LHCN-M2 (cell line): ENCODE measurements at regions not wholly inside any gene's neighbourhood (a gene's known extent, or its start where the extent isn't known, plus 50 kb on each side); places are given as distances from the start of the nearest gene placed in this dataset.
"Not testable (repeated sequence)": the region's sequence is repeated elsewhere in the genome, so short reads cannot be mapped to it uniquely, and the experiment has no call there.

ENCODE experiments used
- DNase-seq: peaks from one replicate; pipeline ENCODE4 v3.0.0-alpha.2; 2012; ENCODE audit warnings: low read depth

DNA sequence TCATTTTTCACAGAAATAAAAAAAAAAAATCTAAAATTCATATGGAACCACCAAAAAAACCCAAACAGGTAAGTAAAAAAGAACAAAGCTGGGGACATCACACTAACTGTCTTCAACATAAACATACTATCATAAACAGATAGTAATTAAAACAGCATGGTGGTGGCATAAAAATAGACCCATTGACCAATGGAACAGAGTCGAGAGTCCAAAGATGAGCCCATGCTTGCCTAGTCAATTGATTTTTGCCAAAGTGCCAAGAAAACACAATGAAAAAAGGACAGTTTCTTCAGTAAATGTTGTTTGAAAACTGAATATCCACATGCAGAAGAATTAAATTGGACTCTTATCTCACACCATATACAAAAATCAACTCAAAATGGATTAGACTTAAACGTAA lies 513.2 kb upstream of the PHF14 start:
- no peak for DNase-seq

DNA sequence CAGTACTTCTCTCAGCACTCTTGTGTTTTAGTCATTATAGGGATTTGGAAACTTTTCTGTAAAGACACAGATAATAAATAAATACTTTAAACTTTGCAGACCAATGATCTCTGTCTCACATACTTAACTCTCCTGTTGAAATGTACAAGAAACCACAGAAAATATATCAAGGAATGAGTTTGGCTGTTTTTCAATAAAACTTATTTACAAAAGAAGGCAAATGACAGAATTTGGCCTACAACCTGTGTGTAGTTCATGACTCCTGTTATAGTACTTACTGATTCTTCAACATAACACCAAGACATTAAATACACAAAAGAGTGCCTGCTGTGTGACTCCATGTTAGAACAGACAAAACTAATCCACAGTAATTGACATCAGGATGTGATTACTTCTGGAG lies 510.0 kb upstream of the PHF14 start:
- DNase-seq = no peak

DNA sequence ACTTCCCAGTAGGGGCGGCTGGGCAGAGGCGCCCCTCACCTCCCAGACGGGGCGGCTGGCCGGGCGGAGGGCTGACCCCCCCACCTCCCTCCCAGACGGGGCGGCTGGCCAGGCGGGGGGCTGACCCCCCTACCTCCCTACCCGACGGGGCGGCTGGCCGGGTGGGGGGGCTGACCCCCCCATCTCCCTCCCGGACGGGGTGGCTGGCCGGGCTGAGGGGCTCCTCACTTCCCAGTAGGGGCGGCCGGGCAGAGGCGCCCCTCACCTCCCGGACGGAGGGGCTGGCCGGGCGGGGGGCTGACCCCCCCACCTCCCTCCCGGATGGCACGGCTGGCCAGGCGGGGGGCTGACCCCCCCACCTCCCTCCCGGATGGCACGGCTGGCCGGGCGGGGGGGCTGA lies 508.1 kb upstream of the PHF14 start:
- DNase-seq = not testable (repeated sequence)

DNA sequence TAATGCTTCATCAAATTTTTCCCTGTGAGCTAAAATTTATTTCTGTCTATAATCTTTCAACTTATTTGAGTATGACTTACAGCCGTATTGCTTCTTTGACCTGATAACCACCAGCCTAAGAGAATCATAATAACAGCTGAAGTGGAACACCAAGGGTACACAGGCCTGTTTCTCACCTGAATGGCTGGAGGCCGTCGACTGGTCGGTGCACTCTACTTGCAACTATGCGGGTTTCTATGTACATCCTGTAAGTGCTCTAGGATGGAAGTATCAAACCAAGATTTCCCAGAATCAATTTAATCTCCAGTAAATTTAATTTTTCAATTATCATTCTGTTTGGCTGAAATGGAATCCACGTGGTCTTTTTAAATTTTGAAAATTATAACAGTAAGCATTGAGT lies 504.8 kb upstream of the PHF14 start:
- DNase-seq = no peak

DNA sequence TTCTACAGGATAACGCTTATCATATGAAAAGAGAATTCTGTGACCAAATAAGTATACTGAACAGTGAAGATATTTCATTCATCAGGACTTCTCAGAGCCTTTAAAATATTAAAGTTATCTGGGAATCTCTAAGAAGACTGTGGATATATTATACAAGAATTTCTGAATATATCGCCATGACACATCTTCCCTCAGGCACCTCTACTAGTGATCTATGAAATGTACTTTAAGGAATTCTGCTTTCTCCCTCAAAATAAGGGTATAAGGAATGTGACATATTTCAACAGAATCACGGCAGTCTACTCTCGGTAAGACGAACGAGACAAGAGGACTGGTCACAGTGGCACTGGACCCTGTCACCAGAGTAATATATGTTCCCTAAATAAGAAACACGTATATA lies 504.2 kb upstream of the PHF14 start:
- no peak for DNase-seq

DNA sequence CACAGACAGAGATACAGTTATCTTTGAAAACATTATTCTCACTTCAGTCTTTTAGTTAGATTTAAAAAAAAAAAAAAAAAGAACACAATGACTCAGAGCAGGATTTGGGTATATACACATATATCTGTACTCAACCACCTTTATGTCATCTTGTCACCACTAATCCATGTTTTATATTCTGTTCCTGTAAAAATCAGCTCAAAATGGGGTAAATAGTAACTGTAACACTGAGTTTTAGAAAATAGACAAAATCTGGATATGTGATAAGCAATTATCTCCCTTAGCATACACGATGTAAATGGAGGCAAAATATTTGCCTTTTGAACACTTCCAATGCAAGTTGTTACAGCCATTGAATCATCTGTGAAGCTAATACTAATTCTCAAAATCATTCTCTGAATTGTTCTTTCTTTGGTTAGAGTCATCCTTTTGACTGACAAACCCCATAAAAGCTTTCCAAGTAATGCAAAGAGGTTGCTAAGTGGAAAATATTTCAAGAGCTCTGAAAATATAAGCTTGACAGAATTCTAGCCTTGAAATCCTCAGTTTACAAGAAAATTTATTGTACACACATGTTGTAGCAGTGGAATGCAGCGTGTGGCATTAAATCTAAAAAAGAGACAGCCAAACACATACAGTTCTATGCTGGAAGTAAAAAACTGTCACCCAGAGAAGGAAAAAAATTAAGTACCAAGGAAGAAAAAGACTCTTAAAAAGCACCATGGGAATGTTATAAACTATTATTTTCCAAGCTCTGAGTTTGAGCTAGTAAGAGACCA lies 502.2 kb upstream of the PHF14 start:
- no peak for DNase-seq

DNA sequence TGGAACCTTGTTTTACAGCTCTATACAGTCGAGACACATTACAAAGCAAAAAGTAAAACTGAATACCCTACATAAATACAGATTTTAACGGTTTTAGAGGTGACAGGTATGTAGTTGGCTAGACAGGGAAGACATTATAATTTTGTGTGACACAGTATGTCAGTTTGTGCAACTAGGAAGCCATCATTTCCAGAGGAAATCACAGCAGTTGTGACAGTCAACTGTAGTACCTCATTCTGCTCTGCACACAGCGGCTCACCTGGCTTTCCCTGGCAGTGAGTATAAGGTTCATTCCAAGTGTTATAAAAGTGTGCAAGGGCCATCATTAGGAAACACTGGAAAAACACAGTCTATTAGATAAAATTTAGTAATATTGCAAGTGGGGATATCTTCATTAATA lies 501.6 kb upstream of the PHF14 start:
- DNase-seq = no peak

DNA sequence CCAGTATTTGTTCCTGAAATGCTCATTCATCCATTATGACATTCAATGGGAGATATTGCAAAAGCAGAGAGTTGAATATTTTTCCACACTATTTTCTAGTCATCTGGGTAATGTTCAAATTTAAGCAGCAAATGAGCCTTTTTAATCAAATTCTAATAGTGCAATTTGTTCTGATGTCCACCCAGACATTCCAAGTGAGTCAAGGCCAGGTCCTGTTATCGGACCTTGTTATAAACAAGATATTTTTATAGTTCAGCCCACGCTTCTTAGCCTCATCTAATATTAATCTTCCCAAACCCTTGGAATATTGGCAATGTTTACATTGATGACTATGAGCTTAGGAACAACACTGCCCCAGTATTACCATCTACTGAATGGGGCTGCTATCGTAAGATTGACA lies 500.1 kb upstream of the PHF14 start:
- no peak for DNase-seq

DNA sequence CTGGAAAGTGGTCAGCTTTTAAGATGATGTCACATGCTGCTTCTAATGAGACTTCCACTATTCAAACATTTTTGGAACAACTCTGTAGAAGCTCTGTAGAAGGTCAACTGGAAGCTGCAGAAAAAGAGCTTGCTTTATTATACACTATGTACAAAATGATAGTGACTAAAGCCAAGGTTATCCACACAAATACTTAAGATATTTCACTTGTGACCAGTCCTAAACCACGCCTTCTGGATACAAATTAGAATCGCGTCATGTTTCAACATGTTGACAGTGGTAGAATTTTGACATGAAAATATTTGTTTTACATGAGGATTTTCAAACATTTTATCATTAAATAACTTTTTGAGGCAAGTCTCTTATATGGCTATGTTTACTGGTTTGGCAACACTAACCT lies 499.6 kb upstream of the PHF14 start:
- DNase-seq = peak; percentile 89

DNA sequence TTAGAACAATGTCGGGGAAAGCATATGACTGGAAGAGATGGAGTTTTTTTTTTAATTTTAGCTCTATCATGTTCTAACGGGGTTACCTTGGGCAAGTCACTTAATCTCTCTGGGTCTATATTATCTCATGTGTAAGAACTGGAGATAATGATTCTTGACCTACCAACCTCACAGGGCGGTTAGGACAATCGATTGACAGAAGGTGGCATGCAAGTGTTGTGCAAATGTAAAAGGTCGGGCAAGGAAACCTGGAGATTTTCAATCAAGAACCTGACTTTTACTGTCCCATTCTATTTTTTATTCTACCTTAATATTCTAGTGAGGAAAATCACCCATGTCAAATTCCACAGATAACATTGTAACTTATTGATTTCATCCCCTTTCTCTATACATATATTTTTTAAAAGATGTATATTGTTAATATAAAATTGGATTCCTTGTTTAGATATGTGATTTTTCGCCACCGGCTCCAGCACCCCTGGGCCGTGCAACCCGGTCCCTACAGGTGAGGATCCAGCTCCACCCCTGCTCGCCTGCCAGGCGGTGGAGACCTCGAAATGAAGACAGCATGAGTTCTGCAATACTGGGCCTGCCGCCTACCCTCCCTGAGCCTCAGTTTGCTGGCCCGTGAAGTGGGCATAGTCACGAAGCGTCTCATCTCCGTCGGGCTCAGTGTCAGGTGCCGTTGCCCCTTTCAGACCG lies 497.6 kb upstream of the PHF14 start:
- no peak for DNase-seq

DNA sequence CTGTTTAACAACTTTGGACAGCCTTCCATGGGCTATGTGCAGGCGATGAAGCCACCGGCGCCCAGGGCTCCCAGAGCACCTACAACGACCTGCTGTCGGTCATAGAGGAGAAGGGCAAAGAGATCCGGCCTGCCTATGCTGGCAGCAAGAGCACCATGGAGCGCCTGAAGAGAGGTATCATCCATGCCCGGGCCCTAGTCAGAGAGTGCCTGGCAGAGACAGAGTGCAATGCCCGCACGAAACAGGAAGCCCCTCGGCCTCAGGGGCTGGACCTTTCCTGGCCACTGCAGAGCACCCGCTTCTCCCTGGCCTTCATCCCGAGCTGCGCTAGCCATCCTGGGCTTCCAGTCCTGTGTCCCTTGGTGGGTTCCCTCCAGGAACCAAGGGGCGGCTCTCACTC lies 497.0 kb upstream of the PHF14 start:
- DNase-seq = no peak

DNA sequence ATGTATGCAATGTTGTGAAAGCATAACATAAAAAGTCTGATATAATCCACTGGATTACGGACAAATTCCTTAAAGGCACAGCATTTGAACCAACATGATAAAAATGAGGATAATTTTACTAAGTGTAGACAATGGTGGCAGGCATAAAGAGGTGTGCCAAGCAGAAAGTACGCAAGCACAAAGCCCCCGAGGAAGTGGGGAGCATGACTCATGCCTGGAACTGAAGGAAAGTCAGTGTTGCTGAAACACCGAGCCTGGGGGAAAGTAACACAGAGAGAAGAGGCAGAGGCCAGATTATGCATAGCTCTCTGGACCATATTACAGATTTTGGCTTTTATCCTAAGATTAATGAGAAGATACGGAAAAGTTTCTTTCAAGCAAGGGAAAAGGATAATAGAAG lies 490.0 kb upstream of the PHF14 start:
- peak; percentile 43 for DNase-seq

DNA sequence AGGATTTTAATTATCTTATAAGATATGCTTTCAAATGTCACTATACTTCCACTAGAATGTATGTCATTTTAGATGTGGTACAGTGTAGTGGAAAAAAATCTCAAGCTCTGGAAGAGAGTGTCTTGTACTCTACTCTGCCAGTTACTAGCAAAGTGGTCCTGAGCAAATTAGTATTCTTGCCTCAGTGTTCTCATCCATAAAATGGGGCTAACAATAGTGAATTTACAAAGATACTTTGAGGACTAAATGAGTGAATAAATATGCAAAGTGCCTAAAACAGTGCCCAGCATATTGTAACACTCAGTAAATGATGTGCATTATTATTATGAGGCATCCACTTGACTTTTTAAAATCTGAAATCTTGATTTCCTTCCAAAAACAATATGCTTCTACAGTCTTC lies 488.9 kb upstream of the PHF14 start:
- DNase-seq = no peak

DNA sequence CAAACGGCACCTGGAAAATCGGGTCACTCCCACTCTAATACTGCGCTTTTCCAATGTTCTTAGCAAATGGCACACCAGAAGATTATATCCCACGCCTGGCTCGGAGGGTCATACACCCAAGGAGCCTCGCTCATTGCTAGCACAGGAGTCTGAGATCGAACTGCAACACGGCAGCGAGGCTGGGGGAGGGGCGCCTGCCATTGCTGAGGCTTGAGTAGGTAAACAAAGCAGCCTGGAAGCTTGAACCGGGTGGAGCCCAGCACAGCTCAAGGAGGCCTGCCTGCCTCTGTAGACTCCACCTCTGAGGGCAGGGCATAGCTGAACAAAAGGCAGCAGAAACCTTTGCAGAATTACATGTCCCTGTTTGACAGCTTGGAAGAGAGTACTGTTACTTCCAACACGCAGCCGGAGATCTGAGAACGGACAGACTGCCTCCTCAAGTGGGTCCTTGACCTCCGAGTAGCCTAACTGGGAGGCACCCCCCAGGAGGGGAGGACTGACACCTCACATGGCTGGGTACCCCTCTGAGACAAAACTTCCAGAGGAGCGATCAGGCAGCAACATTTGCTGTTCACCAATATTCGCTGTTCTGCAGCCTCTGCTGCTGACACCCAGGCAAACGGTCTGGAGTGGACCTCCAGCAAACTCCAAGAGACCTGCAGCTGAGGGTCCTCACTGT lies 472.3 kb upstream of the PHF14 start:
- DNase-seq = not testable (repeated sequence)

DNA sequence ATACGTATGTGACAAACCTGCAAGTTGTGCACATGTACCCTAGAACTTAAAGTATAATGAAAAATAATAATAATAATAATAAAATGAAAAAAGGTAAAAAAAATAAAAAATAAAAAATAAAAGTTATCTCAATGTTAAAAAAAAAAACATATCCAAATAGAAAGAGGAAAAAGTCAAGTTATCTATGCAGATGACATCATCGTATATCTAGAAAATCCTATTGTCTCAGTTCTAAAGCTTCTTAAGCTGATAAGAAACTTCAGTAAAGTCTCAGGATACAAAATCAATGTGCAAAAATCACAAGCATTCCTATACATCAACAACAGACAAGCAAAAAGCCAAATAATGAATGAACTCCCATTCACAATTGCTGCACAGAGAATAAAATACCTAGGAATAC lies 466.6 kb upstream of the PHF14 start:
- DNase-seq = no peak

DNA sequence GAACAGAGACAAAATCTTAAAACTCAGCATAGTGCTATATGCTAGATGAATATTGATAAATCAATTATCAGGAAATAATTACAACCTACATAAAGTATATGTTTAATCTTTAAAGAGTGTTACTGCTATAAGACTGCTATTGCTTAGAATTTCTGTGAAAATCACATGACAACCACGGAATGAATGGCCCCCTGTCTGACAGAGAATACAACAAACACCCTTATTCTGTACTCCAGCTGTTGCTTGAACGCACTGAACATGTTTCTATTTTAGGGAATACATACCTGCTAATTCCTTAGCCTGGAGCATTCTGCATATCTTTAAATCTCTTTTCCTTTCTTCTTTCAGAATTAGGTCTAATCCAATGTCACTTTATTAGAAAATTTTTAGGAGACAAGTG lies 452.4 kb upstream of the PHF14 start:
- DNase-seq = no peak

DNA sequence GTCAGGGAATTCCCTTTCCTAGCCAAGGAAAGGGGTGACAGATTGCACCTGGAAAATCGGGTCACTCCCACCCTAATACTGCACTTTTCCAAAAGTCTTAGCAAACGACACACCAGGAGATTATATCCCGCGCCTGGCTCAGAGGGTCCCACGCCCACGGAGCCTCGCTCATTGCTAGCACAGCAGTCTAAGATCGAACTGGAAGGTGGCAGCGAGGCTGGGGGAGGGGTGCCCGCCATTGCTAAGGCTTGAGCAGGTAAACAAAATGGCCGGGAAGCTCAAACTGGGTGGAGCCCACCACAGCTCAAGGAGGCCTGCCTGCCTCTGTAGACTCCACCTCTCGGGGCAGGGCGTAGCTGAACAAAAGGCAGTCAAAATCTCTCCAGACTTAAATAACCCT lies 440.2 kb upstream of the PHF14 start:
- not testable (repeated sequence) for DNase-seq

DNA sequence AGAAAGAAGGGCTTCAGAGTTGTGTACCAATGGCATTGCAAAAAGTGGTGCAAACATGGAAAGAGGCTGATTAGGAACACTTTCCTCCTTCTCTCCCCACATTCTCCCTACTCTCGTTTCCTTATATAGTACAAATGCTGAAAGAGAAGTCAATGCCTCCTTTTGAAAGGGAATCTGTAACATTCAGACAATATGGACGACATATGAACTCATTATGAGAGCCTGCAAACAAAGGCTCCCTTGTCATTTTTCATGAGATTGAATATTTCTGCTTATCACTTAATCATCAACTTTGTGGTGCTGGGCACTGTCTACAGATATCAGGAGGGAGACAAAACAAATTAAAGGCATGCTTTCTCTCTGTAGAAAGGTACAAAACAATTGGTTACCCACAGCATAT lies 437.1 kb upstream of the PHF14 start:
- no peak for DNase-seq

DNA sequence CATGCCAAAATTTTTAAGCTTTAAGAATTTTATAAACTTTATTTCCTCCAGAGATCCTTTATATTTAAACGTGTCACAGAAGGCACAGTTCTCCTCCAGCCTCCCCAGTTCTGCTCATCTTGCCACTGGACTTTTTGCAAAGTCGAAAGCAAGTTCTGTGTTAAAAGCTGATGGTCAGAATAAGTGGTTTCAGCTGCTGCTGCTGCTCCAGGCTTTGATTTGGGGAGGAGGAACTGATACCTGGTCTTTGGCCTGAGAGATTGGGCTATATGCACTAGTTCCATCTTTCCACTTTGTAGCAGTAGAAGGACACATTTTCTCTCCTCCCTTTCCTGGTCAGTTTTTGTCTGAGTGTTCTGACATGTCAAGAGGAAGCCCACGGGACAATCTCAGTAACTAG lies 435.9 kb upstream of the PHF14 start:
- no peak for DNase-seq

DNA sequence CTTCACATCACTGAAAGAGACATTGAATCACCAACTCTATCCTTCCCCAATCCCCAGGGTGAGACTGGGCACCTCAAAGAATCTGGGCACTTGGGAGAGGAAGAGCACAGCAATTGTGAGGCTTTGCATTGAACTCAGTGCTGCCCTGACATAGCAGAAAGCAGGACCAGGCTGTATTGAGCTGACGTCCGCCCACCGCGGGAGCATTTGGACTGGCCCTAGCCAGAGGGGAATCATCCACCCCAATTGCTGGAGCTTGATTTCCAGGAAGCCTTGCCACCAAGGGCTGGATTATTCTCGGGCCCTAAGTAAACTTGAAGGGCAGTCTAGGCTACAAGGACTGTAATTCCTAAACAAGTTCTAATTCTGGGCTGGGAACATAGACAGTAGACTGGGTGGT lies 416.3 kb upstream of the PHF14 start:
- DNase-seq = no peak

DNA sequence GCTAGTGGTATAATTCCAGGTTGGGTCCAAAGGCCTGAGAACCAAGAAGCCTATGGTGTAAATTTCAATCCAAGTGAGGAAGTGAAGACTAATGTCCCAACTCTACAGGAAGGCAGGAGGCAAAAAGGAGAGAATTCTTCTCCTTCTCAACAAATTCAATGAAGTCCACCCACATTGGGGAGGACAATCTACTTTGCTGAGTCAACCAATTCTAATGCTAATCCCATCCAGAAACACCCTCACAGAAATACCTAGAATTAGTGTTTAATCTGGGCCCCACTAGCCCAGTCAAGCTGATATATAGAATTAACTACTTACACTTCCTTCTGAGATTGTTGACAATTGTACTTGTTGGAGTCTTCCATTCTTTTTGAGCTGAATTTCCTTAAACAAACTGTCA lies 413.2 kb upstream of the PHF14 start:
- DNase-seq = no peak

DNA sequence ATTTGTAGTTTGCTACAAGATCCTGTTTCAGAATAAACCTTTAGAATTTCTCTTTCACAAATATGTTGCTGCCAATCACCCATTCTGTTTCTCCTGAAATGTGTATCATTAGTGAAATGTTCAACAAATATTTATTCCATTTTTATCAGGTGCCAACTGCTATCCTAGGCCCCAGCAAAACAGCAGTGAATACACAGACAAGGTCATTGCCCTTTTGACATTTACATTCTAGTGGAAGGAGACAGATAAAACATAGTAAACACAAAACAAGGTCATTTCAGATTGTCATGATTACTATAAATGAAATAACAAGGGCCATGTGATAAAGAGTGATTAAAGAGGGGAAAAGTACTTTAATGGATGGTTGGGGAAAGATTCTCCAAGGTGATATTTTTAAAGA lies 404.8 kb upstream of the PHF14 start:
- DNase-seq = no peak

DNA sequence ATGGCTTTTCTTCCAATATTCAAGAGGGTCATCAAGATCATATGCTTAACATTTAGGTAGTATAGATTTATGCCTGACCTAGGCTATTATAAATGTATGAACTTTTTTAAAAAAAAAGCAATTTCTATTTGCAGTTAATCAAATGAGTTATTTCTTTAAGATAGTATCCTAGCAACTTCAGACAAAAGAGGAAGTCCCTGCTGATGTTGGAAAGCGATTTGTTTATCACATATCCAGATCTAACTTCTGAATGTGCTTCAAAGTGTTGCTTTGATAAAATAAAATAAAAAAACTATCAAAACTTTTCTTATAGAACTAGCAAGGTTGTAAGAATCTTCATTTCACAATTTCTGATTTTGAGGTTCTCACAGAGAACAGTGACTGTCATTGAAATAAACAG lies 401.9 kb upstream of the PHF14 start:
- DNase-seq = no peak
